ENCODE measurements at regions not wholly inside any gene's neighbourhood (a gene's known extent, or its start where the extent isn't known, plus 50 kb on each side); places are given as distances from the start of the nearest gene placed in this dataset.
"Not testable (repeated sequence)": the region's sequence is repeated elsewhere in the genome, so short reads cannot be mapped to it uniquely, and the experiment has no call there.

DNA sequence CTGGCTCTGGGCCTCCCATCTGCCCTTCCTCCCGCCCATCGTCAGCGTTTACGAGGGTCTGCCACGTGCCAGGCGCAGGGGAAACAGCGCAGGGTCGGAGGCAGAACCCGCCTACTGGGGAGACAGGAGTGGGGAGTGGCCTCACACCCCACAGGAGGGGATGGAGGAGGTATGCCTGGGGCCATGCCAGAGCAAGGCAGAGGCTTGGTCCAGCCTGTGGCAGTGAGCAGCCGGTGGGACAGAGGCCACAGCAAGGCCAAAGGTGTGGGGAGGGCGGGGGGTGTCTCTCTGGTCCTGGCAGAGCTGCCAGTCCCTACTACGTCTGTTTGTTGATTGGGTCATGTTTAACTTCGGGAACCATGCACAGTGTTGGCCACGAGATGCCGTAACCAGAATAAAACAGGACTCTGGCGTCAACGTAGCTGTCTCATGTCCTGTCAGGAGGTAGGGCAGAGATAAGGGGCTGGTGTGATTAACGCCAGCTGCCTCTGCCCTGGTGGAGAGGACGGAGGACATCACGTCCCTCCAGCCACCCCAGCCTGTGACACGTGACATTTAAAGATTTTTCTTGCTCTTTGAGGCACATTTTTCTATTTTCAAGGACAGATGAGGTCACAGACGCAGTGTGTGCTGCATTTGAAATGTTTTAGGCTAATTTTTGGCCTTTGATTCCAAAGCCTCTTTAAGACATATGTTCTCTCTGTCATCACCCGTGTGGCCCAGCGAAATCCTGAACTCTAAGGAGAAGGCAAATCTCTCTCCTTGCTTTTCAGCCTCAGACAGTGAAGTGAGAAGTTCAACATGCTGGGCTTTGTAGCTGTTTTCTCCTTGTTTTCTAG, 193.3 kb downstream of the LAT start:
- H3K27ac ChIP-seq (ENCODE audit: extremely low read depth, low read depth, low read length); H3K9me3 ChIP-seq (ENCODE audit: control insufficient read depth, insufficient read depth, low read depth, low read length); POLR2A ChIA-PET; H3K4me1 ChIP-seq (ENCODE audit: control insufficient read depth, insufficient read depth, low read length); H3K36me3 ChIP-seq (ENCODE audit: control insufficient read depth in 2 of 2, insufficient read depth in 1 of 2, low read length in 2 of 2); H3K4me3 ChIP-seq (ENCODE audit: low read depth, low read length): not testable (repeated sequence)
- CTCF ChIA-PET, result interaction anchor here (0.6 kb wide), 1 partner anchor 157 kb away, joined by 9 read pairs; no protein-coding TSS in a partner anchor
- peak; percentile 31; the same call in 1 of the 2 replicates for TF ChIP-seq ZFHX2 (tag by site-specific recombination; conservative IDR thresholded peaks at IDR 0.05)

DNA sequence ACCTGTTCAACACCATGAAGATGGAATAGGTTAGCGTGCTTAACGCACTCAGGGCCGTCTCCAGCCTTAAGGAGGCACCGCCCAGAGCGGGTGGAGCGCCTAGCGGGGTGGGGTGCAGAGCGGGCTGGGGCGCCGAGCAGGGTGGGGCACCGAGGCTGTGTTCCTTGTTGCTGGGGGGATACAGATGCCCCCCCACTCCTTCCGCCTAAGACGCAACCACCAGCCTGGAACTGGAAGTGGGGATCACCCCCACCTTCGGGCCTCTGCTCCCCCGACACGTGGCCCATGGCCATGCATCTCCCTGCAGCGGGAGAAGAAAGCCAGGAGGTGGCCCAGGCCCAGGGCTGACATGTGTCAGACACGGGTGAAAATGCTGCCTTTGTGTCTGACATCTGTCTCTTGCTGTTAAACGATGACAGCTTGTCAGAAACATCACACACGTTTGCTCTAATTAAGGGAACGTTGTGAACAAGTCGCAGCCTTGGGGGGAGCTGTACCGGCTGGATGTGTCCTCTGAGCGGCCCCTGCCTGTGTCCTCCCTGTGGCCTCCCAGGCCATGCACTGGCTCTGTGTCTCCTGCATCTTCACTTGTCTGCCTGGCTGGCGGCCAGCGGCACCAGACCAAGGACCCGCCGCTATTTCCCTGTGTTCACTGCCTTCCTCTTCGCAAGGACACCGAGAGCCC, 192.5 kb downstream of the LAT start:
- H3K4me3 ChIP-seq (ENCODE audit: low read depth, low read length); H3K4me1 ChIP-seq (ENCODE audit: control insufficient read depth, insufficient read depth, low read length); POLR2A ChIA-PET; H3K36me3 ChIP-seq (ENCODE audit: control insufficient read depth in 2 of 2, insufficient read depth in 1 of 2, low read length in 2 of 2); H3K9me3 ChIP-seq (ENCODE audit: control insufficient read depth, insufficient read depth, low read depth, low read length); H3K27ac ChIP-seq (ENCODE audit: extremely low read depth, low read depth, low read length): not testable (repeated sequence)
- CTCF ChIA-PET, result interaction anchor here (0.6 kb wide), 1 partner anchor 156 kb away, joined by 9 read pairs; no protein-coding TSS in a partner anchor

DNA sequence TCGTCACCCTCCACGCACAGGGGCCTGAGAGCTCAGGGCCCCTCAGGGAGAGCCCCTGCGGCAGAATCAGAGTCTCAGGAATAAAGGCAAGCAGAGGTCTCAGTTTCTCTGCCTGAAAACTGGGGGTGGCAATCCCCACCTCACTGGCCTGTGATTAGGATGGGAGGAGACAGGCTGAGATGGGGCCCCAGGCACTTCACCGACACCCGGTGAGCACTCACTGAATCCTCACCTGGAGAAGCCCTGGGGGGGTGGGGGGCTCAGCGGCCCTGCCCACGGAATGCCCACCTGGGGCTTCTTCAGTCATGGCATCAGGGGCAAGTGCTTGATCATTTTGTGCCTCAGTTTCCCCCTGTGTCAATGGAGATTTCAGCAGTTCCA, 192.0 kb downstream of the LAT start:
- H3K4me3 ChIP-seq (ENCODE audit: low read depth, low read length); CTCF ChIA-PET; H3K4me1 ChIP-seq (ENCODE audit: control insufficient read depth, insufficient read depth, low read length); H3K27ac ChIP-seq (ENCODE audit: extremely low read depth, low read depth, low read length); POLR2A ChIA-PET; H3K36me3 ChIP-seq (ENCODE audit: control insufficient read depth in 2 of 2, insufficient read depth in 1 of 2, low read length in 2 of 2); H3K9me3 ChIP-seq (ENCODE audit: control insufficient read depth, insufficient read depth, low read depth, low read length): not testable (repeated sequence)

DNA sequence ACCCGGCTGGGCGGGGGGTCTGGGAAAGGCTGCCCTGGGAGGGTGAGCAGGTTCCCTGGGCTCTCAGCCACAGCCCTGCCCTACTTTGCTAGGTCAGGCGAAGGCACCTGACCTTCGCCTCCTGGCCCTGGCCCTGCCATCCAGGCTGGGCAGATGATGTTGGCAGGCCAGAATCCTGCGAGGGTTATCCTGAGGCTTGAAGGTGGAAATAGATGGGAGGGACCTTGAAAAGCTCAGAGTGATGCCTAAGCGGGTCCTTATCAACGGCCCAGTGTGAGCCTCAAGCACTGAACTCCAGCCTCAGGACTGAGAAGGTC, 191.3 kb downstream of the LAT start:
- H3K4me1 ChIP-seq (ENCODE audit: control insufficient read depth, insufficient read depth, low read length); H3K36me3 ChIP-seq (ENCODE audit: control insufficient read depth in 2 of 2, insufficient read depth in 1 of 2, low read length in 2 of 2); H3K9me3 ChIP-seq (ENCODE audit: control insufficient read depth, insufficient read depth, low read depth, low read length); H3K27ac ChIP-seq (ENCODE audit: extremely low read depth, low read depth, low read length); CTCF ChIA-PET; POLR2A ChIA-PET; H3K4me3 ChIP-seq (ENCODE audit: low read depth, low read length): not testable (repeated sequence)

DNA sequence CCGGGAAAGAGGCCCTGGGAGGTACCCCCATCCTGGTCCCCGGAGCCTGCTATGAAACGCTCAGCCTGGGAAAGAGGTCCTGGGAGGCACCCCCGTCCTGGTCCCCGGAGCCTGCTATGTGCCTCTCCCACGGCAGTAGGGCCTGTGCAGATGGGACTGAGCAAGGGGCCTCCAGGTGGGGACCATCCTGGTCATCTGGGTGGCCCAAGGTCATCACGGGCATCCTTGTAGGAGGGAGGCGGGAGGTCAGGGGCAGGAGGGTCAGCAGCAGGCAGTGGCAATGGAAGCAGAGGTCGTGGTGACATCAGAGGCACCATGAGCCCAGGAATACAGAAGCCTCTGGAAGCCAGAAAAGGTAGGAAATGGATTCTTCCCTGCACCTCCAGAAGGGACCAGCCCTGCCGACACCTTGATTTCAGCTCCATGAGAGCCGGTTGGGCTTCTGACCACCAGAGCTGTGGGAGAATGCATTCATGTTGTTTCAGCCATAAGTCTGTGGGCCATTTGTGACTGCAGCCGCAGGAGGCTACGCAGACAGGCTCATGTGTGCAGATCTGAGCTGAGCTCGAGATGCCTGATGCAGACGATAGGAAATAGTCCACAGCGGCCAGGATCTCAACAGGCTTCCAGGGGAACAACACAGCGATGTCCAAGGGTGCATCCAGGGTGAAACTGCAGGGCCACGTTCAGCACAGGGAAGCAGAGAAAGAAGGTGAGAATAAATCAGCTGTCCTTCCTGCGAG, 190.7 kb downstream of the LAT start:
- H3K4me1 ChIP-seq (ENCODE audit: control insufficient read depth, insufficient read depth, low read length); POLR2A ChIA-PET; H3K4me3 ChIP-seq (ENCODE audit: low read depth, low read length); H3K9me3 ChIP-seq (ENCODE audit: control insufficient read depth, insufficient read depth, low read depth, low read length); H3K36me3 ChIP-seq (ENCODE audit: control insufficient read depth in 2 of 2, insufficient read depth in 1 of 2, low read length in 2 of 2); CTCF ChIA-PET; H3K27ac ChIP-seq (ENCODE audit: extremely low read depth, low read depth, low read length): not testable (repeated sequence)
- TF ChIP-seq, protein P1, sequence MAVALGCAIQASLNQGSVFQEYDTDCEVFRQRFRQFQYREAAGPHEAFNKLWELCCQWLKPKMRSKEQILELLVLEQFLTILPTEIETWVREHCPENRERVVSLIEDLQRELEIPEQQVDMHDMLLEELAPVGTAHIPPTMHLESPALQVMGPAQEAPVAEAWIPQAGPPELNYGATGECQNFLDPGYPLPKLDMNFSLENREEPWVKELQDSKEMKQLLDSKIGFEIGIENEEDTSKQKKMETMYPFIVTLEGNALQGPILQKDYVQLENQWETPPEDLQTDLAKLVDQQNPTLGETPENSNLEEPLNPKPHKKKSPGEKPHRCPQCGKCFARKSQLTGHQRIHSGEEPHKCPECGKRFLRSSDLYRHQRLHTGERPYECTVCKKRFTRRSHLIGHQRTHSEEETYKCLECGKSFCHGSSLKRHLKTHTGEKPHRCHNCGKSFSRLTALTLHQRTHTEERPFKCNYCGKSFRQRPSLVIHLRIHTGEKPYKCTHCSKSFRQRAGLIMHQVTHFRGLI (tag by site-specific recombination; IDR thresholded peaks at IDR 0.05), result peak; percentile 74

- CTCF ChIA-PET; H3K4me1 ChIP-seq (ENCODE audit: control insufficient read depth, insufficient read depth, low read length); H3K27ac ChIP-seq (ENCODE audit: extremely low read depth, low read depth, low read length); H3K4me3 ChIP-seq (ENCODE audit: low read depth, low read length); POLR2A ChIA-PET; H3K9me3 ChIP-seq (ENCODE audit: control insufficient read depth, insufficient read depth, low read depth, low read length); H3K36me3 ChIP-seq (ENCODE audit: control insufficient read depth in 2 of 2, insufficient read depth in 1 of 2, low read length in 2 of 2): not testable (repeated sequence)
Measured at GRCh38 chr16:29173371-29174305, 188.8 kb downstream of the LAT start.

GRCh38 chr16:29172098-29172724, 187.4 kb downstream of the LAT start:
- CTCF ChIA-PET; H3K36me3 ChIP-seq (ENCODE audit: control insufficient read depth in 2 of 2, insufficient read depth in 1 of 2, low read length in 2 of 2); POLR2A ChIA-PET: not testable (repeated sequence)

DNA sequence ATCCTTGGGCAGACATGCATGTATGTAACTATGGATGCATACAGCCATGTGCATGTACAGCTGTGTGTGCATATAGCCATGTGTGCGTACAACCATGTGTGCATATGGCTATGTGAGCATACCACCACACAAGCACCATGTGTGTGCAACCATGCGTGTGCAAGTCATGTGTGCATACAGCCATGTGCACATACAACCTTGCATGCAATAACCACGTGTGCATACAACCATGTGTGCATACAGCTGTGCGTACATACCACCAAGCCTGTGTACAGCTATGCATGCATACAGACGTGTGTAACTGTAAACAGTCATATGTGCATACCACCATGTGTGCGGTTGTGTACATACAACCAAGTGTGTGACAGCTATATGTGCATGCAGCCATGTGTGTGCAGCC, 186.4 kb downstream of the LAT start:
- H3K36me3 ChIP-seq (ENCODE audit: control insufficient read depth in 2 of 2, insufficient read depth in 1 of 2, low read length in 2 of 2); H3K4me1 ChIP-seq (ENCODE audit: control insufficient read depth, insufficient read depth, low read length); H3K4me3 ChIP-seq (ENCODE audit: low read depth, low read length); POLR2A ChIA-PET; H3K27ac ChIP-seq (ENCODE audit: extremely low read depth, low read depth, low read length); CTCF ChIA-PET; H3K9me3 ChIP-seq (ENCODE audit: control insufficient read depth, insufficient read depth, low read depth, low read length): not testable (repeated sequence)

More at GRCh38 chr16:29172098-29172724, 187.4 kb downstream of the LAT start:
- not testable (repeated sequence) for H3K27ac ChIP-seq (ENCODE audit: extremely low read depth, low read depth, low read length); H3K4me3 ChIP-seq (ENCODE audit: low read depth, low read length); H3K4me1 ChIP-seq (ENCODE audit: control insufficient read depth, insufficient read depth, low read length); H3K9me3 ChIP-seq (ENCODE audit: control insufficient read depth, insufficient read depth, low read depth, low read length)
